Hematopoietic multipotent progenitor cell treated with erythropoietin and hydrocortisone succinate and interleukin-3 and kit ligand, for 6 days (in vitro differentiated cells): ENCODE measurements at regions not wholly inside any gene's neighbourhood (a gene's known extent, or its start where the extent isn't known, plus 50 kb on each side); places are given as distances from the start of the nearest gene placed in this dataset.

ENCODE experiments used
- DNase-seq: peaks from one replicate; pipeline ENCODE4 v3.0.0-alpha.2; 2015

- no peak for DNase-seq
These were observed 668.1 kb upstream of the WWC1 start for GRCh38 chr5:167623354-167623753.

GRCh38 chr5:167624053-167624452 is 667.4 kb upstream of the WWC1 start:
- no peak for DNase-seq

GRCh38 chr5:167626341-167627123 is 664.9 kb upstream of the WWC1 start:
- no peak for DNase-seq

GRCh38 chr5:167629634-167630033 is 661.8 kb upstream of the WWC1 start:
- DNase-seq, result no peak

GRCh38 chr5:167631191-167631590 is 660.3 kb upstream of the WWC1 start:
- DNase-seq, result no peak

GRCh38 chr5:167633114-167633513 is 658.3 kb upstream of the WWC1 start:
- no peak for DNase-seq

- DNase-seq, result no peak
These were observed 657.5 kb upstream of the WWC1 start for GRCh38 chr5:167633931-167634341.

GRCh38 chr5:167634432-167634831 is 657.0 kb upstream of the WWC1 start:
- no peak for DNase-seq

- no peak for DNase-seq
These were observed 652.6 kb upstream of the WWC1 start for GRCh38 chr5:167638816-167639215.

GRCh38 chr5:167639273-167639672 is 652.2 kb upstream of the WWC1 start:
- no peak for DNase-seq

GRCh38 chr5:167639766-167640165 is 651.7 kb upstream of the WWC1 start:
- DNase-seq, result no peak

GRCh38 chr5:167642181-167642580 is 649.3 kb upstream of the WWC1 start:
- DNase-seq, result no peak

- no peak for DNase-seq
These were observed 648.5 kb upstream of the WWC1 start for GRCh38 chr5:167642779-167643517.

- no peak for DNase-seq
These were observed 647.7 kb upstream of the WWC1 start for GRCh38 chr5:167643631-167644280.

GRCh38 chr5:167644619-167645018 is 646.8 kb upstream of the WWC1 start:
- no peak for DNase-seq

GRCh38 chr5:167649471-167649870 is 642.0 kb upstream of the WWC1 start:
- DNase-seq, result no peak

- DNase-seq, result no peak
These were observed 638.8 kb upstream of the WWC1 start for GRCh38 chr5:167652690-167653089.

- no peak for DNase-seq
These were observed 637.8 kb upstream of the WWC1 start for GRCh38 chr5:167653645-167654106.

- DNase-seq, result no peak
These were observed 634.4 kb upstream of the WWC1 start for GRCh38 chr5:167657016-167657415.

- no peak for DNase-seq
These were observed 632.6 kb upstream of the WWC1 start for GRCh38 chr5:167658889-167659288.

GRCh38 chr5:167661605-167662004 is 629.8 kb upstream of the WWC1 start:
- no peak for DNase-seq

- DNase-seq, result no peak
These were observed 627.1 kb upstream of the WWC1 start for GRCh38 chr5:167664222-167664804.

GRCh38 chr5:167665841-167666375 is 625.5 kb upstream of the WWC1 start:
- no peak for DNase-seq
